ENCODE measurements at regions not wholly inside any gene's neighbourhood (a gene's known extent, or its start where the extent isn't known, plus 50 kb on each side); places are given as distances from the start of the nearest gene placed in this dataset.

DNA sequence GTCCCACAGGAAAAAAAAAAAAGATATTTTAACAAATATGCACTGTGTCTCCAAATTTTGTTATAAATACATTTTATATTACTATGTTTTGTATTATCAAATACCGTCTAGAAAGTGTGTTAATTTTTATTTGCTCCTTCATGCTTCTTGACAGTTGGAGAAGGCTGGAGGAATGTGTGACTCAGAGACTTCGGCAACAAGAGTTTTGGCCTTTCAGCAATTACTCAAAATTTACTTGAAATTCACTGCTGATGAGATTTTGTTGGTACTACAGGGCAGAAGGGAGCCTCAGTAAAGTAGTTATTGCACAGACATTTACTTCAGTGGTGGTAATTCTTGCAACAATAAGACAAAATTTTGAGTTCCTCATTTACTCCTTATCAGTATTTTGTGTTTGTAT lies 2164.0 kb downstream of the PCDH7 start:
- peaks cover 10 to 17% of the 10 kb centered on the region in 2 donors for H3K9me3 Mint-ChIP-seq
- Histone ChIP-seq H3K27ac (ENCODE audit: low read length) (no peak overlapping the region), H3K9me3 (ENCODE audit: control insufficient read depth, insufficient read depth, low read length) (no peaks in the 10 kb centered on the region), H3K36me3 (ENCODE audit: control insufficient read depth, insufficient read depth, low read length) (no peaks in the 10 kb centered on the region), H3K4me3 (ENCODE audit: low read length) (no peak overlapping the region), H3K4me1 (ENCODE audit: control insufficient read depth, insufficient read depth, low read length) (no peaks in the 10 kb centered on the region), H3K27me3 (ENCODE audit: control insufficient read depth, insufficient read depth, low read length) (no peaks in the 10 kb centered on the region)
- ATAC-seq (no peak), DNase-seq (no peak)
- no peak overlapping the region for H3K4me3 Mint-ChIP-seq
- H3K36me3 Mint-ChIP-seq: peaks cover 5% of the 10 kb centered on the region
- 67% methylated on average over 1 of the region's 2 CpGs for WGBS (ENCODE audit: insufficient coverage)
- no peak overlapping the region for H3K27ac Mint-ChIP-seq
- no peaks in the 10 kb centered on the region for H3K4me1 Mint-ChIP-seq
- H3K27me3 Mint-ChIP-seq (ENCODE audit: low read depth in 2 of 2): no peaks in the 10 kb centered on the region
- intact Hi-C loops (cut with micrococcal nuclease): no loop called here
- TF ChIP-seq, protein P1, sequence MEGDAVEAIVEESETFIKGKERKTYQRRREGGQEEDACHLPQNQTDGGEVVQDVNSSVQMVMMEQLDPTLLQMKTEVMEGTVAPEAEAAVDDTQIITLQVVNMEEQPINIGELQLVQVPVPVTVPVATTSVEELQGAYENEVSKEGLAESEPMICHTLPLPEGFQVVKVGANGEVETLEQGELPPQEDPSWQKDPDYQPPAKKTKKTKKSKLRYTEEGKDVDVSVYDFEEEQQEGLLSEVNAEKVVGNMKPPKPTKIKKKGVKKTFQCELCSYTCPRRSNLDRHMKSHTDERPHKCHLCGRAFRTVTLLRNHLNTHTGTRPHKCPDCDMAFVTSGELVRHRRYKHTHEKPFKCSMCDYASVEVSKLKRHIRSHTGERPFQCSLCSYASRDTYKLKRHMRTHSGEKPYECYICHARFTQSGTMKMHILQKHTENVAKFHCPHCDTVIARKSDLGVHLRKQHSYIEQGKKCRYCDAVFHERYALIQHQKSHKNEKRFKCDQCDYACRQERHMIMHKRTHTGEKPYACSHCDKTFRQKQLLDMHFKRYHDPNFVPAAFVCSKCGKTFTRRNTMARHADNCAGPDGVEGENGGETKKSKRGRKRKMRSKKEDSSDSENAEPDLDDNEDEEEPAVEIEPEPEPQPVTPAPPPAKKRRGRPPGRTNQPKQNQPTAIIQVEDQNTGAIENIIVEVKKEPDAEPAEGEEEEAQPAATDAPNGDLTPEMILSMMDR (IDR thresholded peaks at IDR 0.05): no peak

DNA sequence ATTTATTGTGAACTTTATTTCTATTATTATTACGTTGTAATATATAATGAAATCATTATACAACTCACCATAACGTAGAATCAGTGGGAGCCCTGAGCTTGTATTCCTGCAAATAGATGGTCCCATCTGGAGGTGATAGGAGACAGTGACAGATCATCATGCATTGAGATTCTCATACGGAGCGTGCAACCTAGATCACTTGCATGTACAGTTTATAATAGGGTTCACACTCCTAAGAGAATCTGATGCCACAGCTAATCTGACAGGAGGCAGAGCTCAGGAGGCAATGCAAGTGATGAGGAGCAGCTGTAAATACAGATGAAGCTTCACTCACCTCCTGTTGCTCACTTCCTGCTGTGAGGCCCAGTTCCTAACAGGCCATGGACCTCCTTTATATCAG lies 2170.2 kb downstream of the PCDH7 start:
- peaks cover 3 to 6% of the 10 kb centered on the region in 2 donors for H3K9me3 Mint-ChIP-seq
- no peaks in the 10 kb centered on the region for H3K4me1 Mint-ChIP-seq
- DNase-seq (no peak), ATAC-seq (no peak)
- Histone ChIP-seq H3K4me3 (ENCODE audit: low read length) (no peak overlapping the region), H3K36me3 (ENCODE audit: control insufficient read depth, insufficient read depth, low read length) (no peaks in the 10 kb centered on the region), H3K4me1 (ENCODE audit: control insufficient read depth, insufficient read depth, low read length) (no peaks in the 10 kb centered on the region), H3K9me3 (ENCODE audit: control insufficient read depth, insufficient read depth, low read length) (no peaks in the 10 kb centered on the region), H3K27ac (ENCODE audit: low read length) (no peak overlapping the region), H3K27me3 (ENCODE audit: control insufficient read depth, insufficient read depth, low read length) (no peaks in the 10 kb centered on the region)
- H3K27me3 Mint-ChIP-seq (ENCODE audit: low read depth in 2 of 2): no peaks in the 10 kb centered on the region
- TF ChIP-seq, protein P1 (IDR thresholded peaks at IDR 0.05): no peak
- H3K27ac Mint-ChIP-seq: no peak overlapping the region
- intact Hi-C loops (cut with micrococcal nuclease): no loop called here
- no peak overlapping the region for H3K4me3 Mint-ChIP-seq
- WGBS (ENCODE audit: insufficient coverage): 94% methylated on average over 3 of the region's 4 CpGs
- H3K36me3 Mint-ChIP-seq: no peaks in the 10 kb centered on the region

- ATAC-seq (no peak), DNase-seq (no peak)
- H3K27ac ChIP-seq (ENCODE audit: low read length): no peak overlapping the region
- H3K4me3 Mint-ChIP-seq: no peak overlapping the region
- WGBS (ENCODE audit: insufficient coverage): 97% methylated on average over 3 of the region's 3 CpGs
- no peak overlapping the region for H3K27ac Mint-ChIP-seq
- H3K9me3 ChIP-seq (ENCODE audit: control insufficient read depth, insufficient read depth, low read length): peaks cover 4% of the 10 kb centered on the region
- H3K27me3 ChIP-seq (ENCODE audit: control insufficient read depth, insufficient read depth, low read length): no peaks in the 10 kb centered on the region
- TF ChIP-seq, protein P1 (IDR thresholded peaks at IDR 0.05): no peak
- H3K27me3 Mint-ChIP-seq (ENCODE audit: low read depth in 2 of 2): no peaks in the 10 kb centered on the region
- no peak overlapping the region for H3K4me3 ChIP-seq (ENCODE audit: low read length)
- H3K36me3 Mint-ChIP-seq: peaks cover 10% of the 10 kb centered on the region
- H3K9me3 Mint-ChIP-seq: peaks cover 16 to 39% of the 10 kb centered on the region in 2 donors
- intact Hi-C loops (cut with micrococcal nuclease): no loop called here
- H3K4me1 ChIP-seq (ENCODE audit: control insufficient read depth, insufficient read depth, low read length): no peaks in the 10 kb centered on the region
- no peaks in the 10 kb centered on the region for H3K36me3 ChIP-seq (ENCODE audit: control insufficient read depth, insufficient read depth, low read length)
- no peaks in the 10 kb centered on the region for H3K4me1 Mint-ChIP-seq
Observed at GRCh38 chr4:32909053-32909452, 2188.9 kb downstream of the PCDH7 start.

GRCh38 chr4:32909736-32910135 lies 2189.6 kb downstream of the PCDH7 start:
- DNase-seq (no peak), ATAC-seq (no peak)
- 86% methylated on average over 2 of the region's 2 CpGs for WGBS (ENCODE audit: insufficient coverage)
- intact Hi-C loops (cut with micrococcal nuclease): no loop called here
- H3K4me3 Mint-ChIP-seq: no peak overlapping the region
- H3K9me3 Mint-ChIP-seq: peaks cover 12 to 32% of the 10 kb centered on the region in 2 donors
- H3K4me1 ChIP-seq (ENCODE audit: control insufficient read depth, insufficient read depth, low read length): no peaks in the 10 kb centered on the region
- H3K27me3 ChIP-seq (ENCODE audit: control insufficient read depth, insufficient read depth, low read length): no peaks in the 10 kb centered on the region
- TF ChIP-seq, protein P1 (IDR thresholded peaks at IDR 0.05): no peak
- no peak overlapping the region for H3K27ac ChIP-seq (ENCODE audit: low read length)
- no peaks in the 10 kb centered on the region for H3K27me3 Mint-ChIP-seq (ENCODE audit: low read depth in 2 of 2)
- H3K9me3 ChIP-seq (ENCODE audit: control insufficient read depth, insufficient read depth, low read length): peaks cover 4% of the 10 kb centered on the region
- no peaks in the 10 kb centered on the region for H3K4me1 Mint-ChIP-seq
- H3K36me3 Mint-ChIP-seq: peaks cover 10% of the 10 kb centered on the region
- no peaks in the 10 kb centered on the region for H3K36me3 ChIP-seq (ENCODE audit: control insufficient read depth, insufficient read depth, low read length)
- no peak overlapping the region for H3K27ac Mint-ChIP-seq
- H3K4me3 ChIP-seq (ENCODE audit: low read length): no peak overlapping the region

All from natural killer cell (primary cell).